ENCODE measurements at regions not wholly inside any gene's neighbourhood (a gene's known extent, or its start where the extent isn't known, plus 50 kb on each side); places are given as distances from the start of the nearest gene placed in this dataset.

- no peak for TF ChIP-seq CTCF (IDR thresholded peaks at IDR 0.05)
- H3K9me3 ChIP-seq, result no peaks in the 10 kb centered on the region
- H3K27ac ChIP-seq, result no peak overlapping the region
- no peaks in the 10 kb centered on the region for H3K36me3 ChIP-seq
- no peaks in the 10 kb centered on the region for H3K27me3 ChIP-seq
- H3K4me1 ChIP-seq (ENCODE audit: control insufficient read depth in 1 of 2, insufficient read depth in 1 of 2, low read depth in 1 of 2, low read length in 1 of 2), result no peaks in the 10 kb centered on the region
- H3K4me3 ChIP-seq (ENCODE audit: low read depth in 1 of 2, low read length in 1 of 2), result no peak overlapping the region
These were observed 215.4 kb upstream of the NRXN1 start for GRCh38 chr2:51247252-51247805.

GRCh38 chr2:51243892-51244535 is 212.1 kb upstream of the NRXN1 start:
- Histone ChIP-seq H3K36me3 (no peaks in the 10 kb centered on the region), H3K4me3 (ENCODE audit: low read depth in 1 of 2, low read length in 1 of 2) (no peak overlapping the region), H3K9me3 (no peaks in the 10 kb centered on the region), H3K27me3 (no peaks in the 10 kb centered on the region), H3K27ac (no peak overlapping the region), H3K4me1 (ENCODE audit: control insufficient read depth in 1 of 2, insufficient read depth in 1 of 2, low read depth in 1 of 2, low read length in 1 of 2) (no peaks in the 10 kb centered on the region)
- TF ChIP-seq CTCF (IDR thresholded peaks at IDR 0.05), result no peak

GRCh38 chr2:51237626-51238271 is 205.8 kb upstream of the NRXN1 start:
- no peaks in the 10 kb centered on the region for H3K27me3 ChIP-seq
- no peak overlapping the region for H3K27ac ChIP-seq
- H3K9me3 ChIP-seq, result no peaks in the 10 kb centered on the region
- no peaks in the 10 kb centered on the region for H3K4me1 ChIP-seq (ENCODE audit: control insufficient read depth in 1 of 2, insufficient read depth in 1 of 2, low read depth in 1 of 2, low read length in 1 of 2)
- no peak for TF ChIP-seq CTCF (IDR thresholded peaks at IDR 0.05)
- no peaks in the 10 kb centered on the region for H3K36me3 ChIP-seq
- no peak overlapping the region for H3K4me3 ChIP-seq (ENCODE audit: low read depth in 1 of 2, low read length in 1 of 2)

- no peaks in the 10 kb centered on the region for H3K27me3 ChIP-seq
- no peaks in the 10 kb centered on the region for H3K36me3 ChIP-seq
- no peak for TF ChIP-seq CTCF (IDR thresholded peaks at IDR 0.05)
- H3K4me1 ChIP-seq (ENCODE audit: control insufficient read depth in 1 of 2, insufficient read depth in 1 of 2, low read depth in 1 of 2, low read length in 1 of 2), result no peaks in the 10 kb centered on the region
- H3K4me3 ChIP-seq (ENCODE audit: low read depth in 1 of 2, low read length in 1 of 2), result no peak overlapping the region
- no peaks in the 10 kb centered on the region for H3K9me3 ChIP-seq
- H3K27ac ChIP-seq, result no peak overlapping the region
These were observed 200.1 kb upstream of the NRXN1 start for GRCh38 chr2:51232027-51232426.

GRCh38 chr2:51231071-51231470 is 199.1 kb upstream of the NRXN1 start:
- H3K27me3 ChIP-seq, result no peaks in the 10 kb centered on the region
- no peak overlapping the region for H3K4me3 ChIP-seq (ENCODE audit: low read depth in 1 of 2, low read length in 1 of 2)
- TF ChIP-seq CTCF (IDR thresholded peaks at IDR 0.05), result no peak
- no peaks in the 10 kb centered on the region for H3K36me3 ChIP-seq
- no peaks in the 10 kb centered on the region for H3K9me3 ChIP-seq
- no peaks in the 10 kb centered on the region for H3K4me1 ChIP-seq (ENCODE audit: control insufficient read depth in 1 of 2, insufficient read depth in 1 of 2, low read depth in 1 of 2, low read length in 1 of 2)
- no peak overlapping the region for H3K27ac ChIP-seq
